ENCODE measurements at regions not wholly inside any gene's neighbourhood (a gene's known extent, or its start where the extent isn't known, plus 50 kb on each side); places are given as distances from the start of the nearest gene placed in this dataset.

- no peak for DNase-seq (ENCODE audit: low read depth, low spot score)
- ChIA-PET RAD21 (ENCODE audit: low non-redundant PET in 1 of 2, low total read pairs in 2 of 2, uncharacterized antibody in 2 of 2, unreplicated experiment in 2 of 2) (no interaction called here), POLR2A (no interaction called here), CTCF (no interaction called here)
- Histone ChIP-seq H3K36me3 (ENCODE audit: control insufficient read depth in 1 of 2, insufficient read depth in 2 of 2, low read length in 2 of 2) (no peaks in the 10 kb centered on the region), H4K20me1 (ENCODE audit: insufficient read depth) (no peaks in the 10 kb centered on the region), H3K9me3 (ENCODE audit: control insufficient read depth in 1 of 2, insufficient read depth in 1 of 2, low read depth in 1 of 2, low read length in 2 of 2) (peaks cover 3 to 12% of the 10 kb centered on the region in 2 experiments; a peak in 2 of 4 replicates), H3K27me3 (ENCODE audit: insufficient read depth, low read length) (no peaks in the 10 kb centered on the region), H2AFZ (ENCODE audit: low read depth, low read length, poor library complexity, severe bottlenecking) (no peak overlapping the region), H3K4me2 (ENCODE audit: low read length) (no peak overlapping the region), H3K4me1 (ENCODE audit: control insufficient read depth in 1 of 2, insufficient read depth in 2 of 2, low read length in 2 of 2) (no peaks in the 10 kb centered on the region), H3K9me2 (ENCODE audit: insufficient read depth) (no peaks in the 10 kb centered on the region), H3K79me2 (ENCODE audit: insufficient read depth, low read length) (no peaks in the 10 kb centered on the region), H3K27ac (ENCODE audit: low read depth, low read length) (no peak overlapping the region), H3K4me3 (replicated peaks in 1 of 2; ENCODE audit: low read depth in 1 of 2, low read length in 2 of 2) (no peak overlapping the region), H3K9ac (ENCODE audit: low read length) (no peak overlapping the region)
- ATAC-seq: no peak
- no peak for TF ChIP-seq REST (IDR thresholded peaks at IDR 0.05; ENCODE audit: low read depth)
- TF ChIP-seq MAX (IDR thresholded peaks at IDR 0.05): no peak
- no peak for TF ChIP-seq CBX3 (IDR thresholded peaks at IDR 0.05; ENCODE audit: low read depth)
- no peak for TF ChIP-seq JUND (IDR thresholded peaks at IDR 0.05)
- TF ChIP-seq ZBTB33 (IDR thresholded peaks at IDR 0.05; ENCODE audit: extremely low read depth, insufficient replicate concordance, low read length): no peak
- TF ChIP-seq CTCF (IDR thresholded peaks at IDR 0.05 in 2 of 3, conservative IDR thresholded peaks at IDR 0.05 in 1 of 3; ENCODE audit: borderline replicate concordance in 1 of 3, insufficient read depth in 1 of 3, low read depth in 2 of 3, low read length in 2 of 3): no peak
- no peak for TF ChIP-seq SRF (IDR thresholded peaks at IDR 0.05; ENCODE audit: low read depth)
- TF ChIP-seq TCF7L2 (IDR thresholded peaks at IDR 0.05; ENCODE audit: borderline replicate concordance, extremely low read depth, insufficient read depth, insufficient read length): no peak
- no peak for TF ChIP-seq POLR2A (IDR thresholded peaks at IDR 0.05; ENCODE audit: borderline replicate concordance, extremely low read depth, insufficient read depth, insufficient read length)
- TF ChIP-seq CEBPB (IDR thresholded peaks at IDR 0.05; ENCODE audit: low read depth): no peak
- TF ChIP-seq RAD21 (IDR thresholded peaks at IDR 0.05; ENCODE audit: low read depth): no peak
- intact Hi-C loops (cut with micrococcal nuclease): no loop called here
- BruUV-seq (replicated peaks): no TSS peak
Measured at GRCh38 chr3:20776692-20777091, 590.7 kb upstream of the SGO1 start.

Measured in HCT116 (cell line).